Gastroesophageal sphincter (tissue), 4 donors: ENCODE measurements at regions not wholly inside any gene's neighbourhood (a gene's known extent, or its start where the extent isn't known, plus 50 kb on each side); places are given as distances from the start of the nearest gene placed in this dataset.

Experiments
- ATAC-seq: fragments of 150-250 bp; one replicate; pipeline ENCODE4 v1.9.1; 2016; ENCODE audit warnings: mild to moderate bottlenecking, moderate library complexity
- H3K27ac ChIP-seq, 4 donors: fragments of 200-600 bp; sonication (generic) in 3 of 4; 1 replicate in 3 of 4; 2 replicates in 1 of 4; pipeline ENCODE4 v1.5.1; 2016 to 2019
- H3K27me3 ChIP-seq: fragments of 200-600 bp; sonication (generic); one replicate; pipeline ENCODE4 v1.5.1; 2019
- H3K36me3 ChIP-seq, 2 donors: fragments of 200-600 bp; sonication (generic); one replicate each; pipeline ENCODE4 v1.5.1; 2019; ENCODE audit warnings: control low read depth in 1 of 2
- H3K4me1 ChIP-seq, 3 donors: fragments of 200-600 bp; sonication (generic); 1 replicate in 2 of 3; 2 replicates in 1 of 3; pipeline ENCODE4 v1.5.1; 2016 to 2019; ENCODE audit warnings: control low read depth in 2 of 3
- H3K4me3 ChIP-seq, 2 donors: fragments of 200-600 bp; sonication (generic); one replicate each; pipeline ENCODE4 v1.5.1; 2019; ENCODE audit warnings: mild to moderate bottlenecking in 1 of 2, moderate library complexity in 1 of 2
- H3K9me3 ChIP-seq, 3 donors: fragments of 200-600 bp; sonication (generic); one replicate each; pipeline ENCODE4 v1.5.1; 2017 to 2019; ENCODE audit warnings: control low read depth in 2 of 3
- EP300 ChIP-seq: sonication (generic); formaldehyde crosslinking; IDR thresholded peaks from one replicate; pipeline ENCODE4 v1.6.1; 2017; ENCODE audit warnings: antibody characterized with exemption, mild to moderate bottlenecking
- POLR2A ChIP-seq, 2 donors: fragments of 450-650 bp; IDR thresholded peaks; one replicate each; pipeline ENCODE4 v1.6.1; 2017; ENCODE audit warnings: antibody characterized with exemption in 2 of 2, mild to moderate bottlenecking in 2 of 2, moderate library complexity in 1 of 2
- POLR2AphosphoS5 ChIP-seq: sonication (generic); formaldehyde crosslinking; IDR thresholded peaks from one replicate; pipeline ENCODE4 v1.6.1; 2017; ENCODE audit warnings: antibody characterized with exemption
- WGBS, 2 donors: methylation state at CpG; one replicate each; pipeline ENCODE4 v1.1.5; 2018; ENCODE audit warnings: low coverage in 1 of 2; 5-methylcytosine and 5-hydroxymethylcytosine counted together
- TF ChIP-seq, protein P1 (sequence below), 4 experiments: fragments of 200-600 bp in 2 of 4; fragments of 450-650 bp in 2 of 4; sonication (generic) in 1 of 4; IDR thresholded peaks; one replicate each; pipeline ENCODE4 v1.5.1; 2017 to 2019; ENCODE audit warnings: antibody characterized with exemption in 4 of 4, mild to moderate bottlenecking in 2 of 4, moderate library complexity in 2 of 4

- no peak for ATAC-seq
- Histone ChIP-seq H3K36me3 (no peaks in the 10 kb centered on the region), H3K27me3 (no peaks in the 10 kb centered on the region), H3K4me1 (no peaks in the 10 kb centered on the region), H3K27ac (no peak overlapping the region), H3K4me3 (no peak overlapping the region), H3K9me3 (no peaks in the 10 kb centered on the region)
- 44 to 46% methylated on average over 6 of the region's 6 CpGs for WGBS, 2 donors
- TF ChIP-seq POLR2A (IDR thresholded peaks at IDR 0.05) = no peak
- no peak for TF ChIP-seq EP300
- no peak for TF ChIP-seq POLR2AphosphoS5
- TF ChIP-seq, protein P1, sequence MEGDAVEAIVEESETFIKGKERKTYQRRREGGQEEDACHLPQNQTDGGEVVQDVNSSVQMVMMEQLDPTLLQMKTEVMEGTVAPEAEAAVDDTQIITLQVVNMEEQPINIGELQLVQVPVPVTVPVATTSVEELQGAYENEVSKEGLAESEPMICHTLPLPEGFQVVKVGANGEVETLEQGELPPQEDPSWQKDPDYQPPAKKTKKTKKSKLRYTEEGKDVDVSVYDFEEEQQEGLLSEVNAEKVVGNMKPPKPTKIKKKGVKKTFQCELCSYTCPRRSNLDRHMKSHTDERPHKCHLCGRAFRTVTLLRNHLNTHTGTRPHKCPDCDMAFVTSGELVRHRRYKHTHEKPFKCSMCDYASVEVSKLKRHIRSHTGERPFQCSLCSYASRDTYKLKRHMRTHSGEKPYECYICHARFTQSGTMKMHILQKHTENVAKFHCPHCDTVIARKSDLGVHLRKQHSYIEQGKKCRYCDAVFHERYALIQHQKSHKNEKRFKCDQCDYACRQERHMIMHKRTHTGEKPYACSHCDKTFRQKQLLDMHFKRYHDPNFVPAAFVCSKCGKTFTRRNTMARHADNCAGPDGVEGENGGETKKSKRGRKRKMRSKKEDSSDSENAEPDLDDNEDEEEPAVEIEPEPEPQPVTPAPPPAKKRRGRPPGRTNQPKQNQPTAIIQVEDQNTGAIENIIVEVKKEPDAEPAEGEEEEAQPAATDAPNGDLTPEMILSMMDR (IDR thresholded peaks at IDR 0.05) = no peak
These were observed 109.0 kb downstream of the ACAA2 start for GRCh38 chr18:49704334-49704733.

DNA sequence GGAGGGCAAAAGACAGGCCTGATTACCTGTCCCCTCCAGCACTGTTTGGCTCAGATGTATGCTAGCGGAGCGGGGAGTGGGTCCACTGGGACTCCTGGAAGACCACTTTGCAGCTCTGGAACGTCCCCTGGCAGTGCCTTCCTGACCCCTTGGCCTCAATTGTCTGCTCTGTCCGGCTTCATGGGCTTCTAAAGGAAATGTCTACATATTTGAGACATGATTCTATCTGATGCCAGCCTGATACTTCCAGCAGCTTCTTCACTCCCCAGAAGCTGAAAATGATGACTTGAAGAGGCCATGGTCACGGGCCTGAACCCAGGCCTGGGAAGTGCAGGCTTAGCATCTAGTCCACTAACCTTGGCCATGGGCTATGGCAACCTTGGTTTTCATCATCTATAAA is 112.1 kb downstream of the ACAA2 start:
- no peak overlapping the region for H3K27ac ChIP-seq
- no peaks in the 10 kb centered on the region for H3K27me3 ChIP-seq
- no peak for ATAC-seq
- H3K4me1 ChIP-seq = peaks cover 0 to 13% (median 0%) of the 10 kb centered on the region in 3 donors
- 95% methylated on average over 4 of the region's 5 CpGs; no CpG with 5 or more reads in 1 of the 2 donors for WGBS, 2 donors
- no peaks in the 10 kb centered on the region for H3K36me3 ChIP-seq
- H3K4me3 ChIP-seq = no peak overlapping the region
- no peaks in the 10 kb centered on the region for H3K9me3 ChIP-seq
- TF ChIP-seq, protein P1 (IDR thresholded peaks at IDR 0.05) = no peak
- no peak for TF ChIP-seq EP300
- no peak for TF ChIP-seq POLR2A (IDR thresholded peaks at IDR 0.05)
- no peak for TF ChIP-seq POLR2AphosphoS5

DNA sequence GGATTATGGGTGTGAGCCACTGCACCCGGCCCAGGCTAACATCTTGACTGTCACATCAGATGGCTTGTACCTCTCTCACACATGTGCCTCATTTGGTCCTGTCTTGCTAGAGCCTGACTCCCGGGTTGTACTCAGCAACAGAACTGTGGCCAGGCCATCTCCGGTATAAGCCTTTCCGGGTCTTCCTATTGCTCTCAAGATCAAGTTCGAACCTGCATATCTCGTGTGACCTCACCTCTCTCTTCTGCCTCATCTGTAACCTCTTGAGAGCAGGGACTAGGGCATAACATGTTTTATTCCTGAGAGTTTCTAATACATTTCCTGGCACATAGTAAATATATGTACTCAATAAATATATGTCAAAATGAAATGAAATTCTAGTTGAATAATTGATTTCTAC is 114.0 kb downstream of the ACAA2 start:
- 76 to 86% methylated on average over 2 to 6 of the region's 6 CpGs for WGBS, 2 donors
- ATAC-seq = no peak
- no peak overlapping the region for H3K4me3 ChIP-seq
- peaks cover 0 to 13% (median 0%) of the 10 kb centered on the region in 3 donors for H3K4me1 ChIP-seq
- H3K9me3 ChIP-seq = no peaks in the 10 kb centered on the region
- no peaks in the 10 kb centered on the region for H3K36me3 ChIP-seq
- H3K27me3 ChIP-seq = no peaks in the 10 kb centered on the region
- no peak overlapping the region for H3K27ac ChIP-seq
- TF ChIP-seq, protein P1 (IDR thresholded peaks at IDR 0.05) = no peak

DNA sequence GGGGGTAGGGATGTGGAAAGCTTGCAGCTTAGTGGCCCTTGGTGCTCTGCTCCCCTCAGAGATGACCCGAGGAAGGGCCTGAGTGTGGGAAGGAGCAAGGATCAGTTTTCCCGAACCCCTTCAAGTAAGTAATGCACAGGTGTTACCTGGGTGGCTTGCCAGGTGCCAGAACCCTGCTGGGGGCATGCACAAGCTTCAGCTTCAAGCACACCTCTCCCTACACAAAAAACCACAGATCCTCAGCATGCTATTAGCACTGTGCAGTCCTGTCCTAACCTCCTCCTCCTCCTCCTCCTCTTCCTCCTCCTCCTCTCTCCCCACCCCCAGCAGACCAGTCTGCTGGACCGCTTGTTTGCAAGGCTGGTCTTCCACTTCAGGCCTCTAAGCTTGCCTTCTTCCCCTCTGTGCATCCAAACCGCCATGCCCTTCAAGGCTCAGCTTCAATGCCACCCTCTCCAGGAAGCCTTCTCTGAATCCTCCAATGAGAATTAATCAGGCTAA is 114.8 kb downstream of the ACAA2 start:
- Histone ChIP-seq H3K27me3 (no peaks in the 10 kb centered on the region), H3K9me3 (no peaks in the 10 kb centered on the region), H3K27ac (no peak overlapping the region), H3K4me3 (no peak overlapping the region), H3K4me1 (peaks cover 0 to 13% (median 0%) of the 10 kb centered on the region in 3 donors), H3K36me3 (no peaks in the 10 kb centered on the region)
- no peak for ATAC-seq
- TF ChIP-seq POLR2A (IDR thresholded peaks at IDR 0.05) = no peak
- WGBS, 2 donors = 85% methylated on average over 3 of the region's 4 CpGs; no CpG with 5 or more reads in 1 of the 2 donors

GRCh38 chr18:49697757-49698524 is 115.4 kb downstream of the ACAA2 start:
- Histone ChIP-seq H3K4me1 (peaks cover 0 to 13% (median 0%) of the 10 kb centered on the region in 3 donors), H3K27me3 (no peaks in the 10 kb centered on the region), H3K9me3 (peaks cover 0 to 6% (median 0%) of the 10 kb centered on the region in 3 donors), H3K27ac (no peak overlapping the region), H3K4me3 (no peak overlapping the region), H3K36me3 (no peaks in the 10 kb centered on the region)
- TF ChIP-seq POLR2A (IDR thresholded peaks at IDR 0.05) (no peak), EP300 (no peak), POLR2AphosphoS5 (no peak)
- TF ChIP-seq, protein P1 (IDR thresholded peaks at IDR 0.05) = no peak
- 30 to 73% methylated on average over 3 to 5 of the region's 7 CpGs for WGBS, 2 donors
- no peak for ATAC-seq
